PC-3 (cell line): ENCODE measurements at regions not wholly inside any gene's neighbourhood (a gene's known extent, or its start where the extent isn't known, plus 50 kb on each side); places are given as distances from the start of the nearest gene placed in this dataset.

Experiments used
- ATAC-seq: fragments of 200-7000 bp; cut with Tn5 transposase; 2 replicates; pipeline ENCODE4 v1.9.1; 2020; ENCODE audit warnings: mild to moderate bottlenecking, moderate library complexity
- BruUV-seq: library from RNA; stranded (reverse); fragments of 400-500 nt; replicated peaks from 2 replicates; lab custom pipeline; 2021; lab: Mats Ljungman, UMichigan
- CTCF ChIA-PET: fragments of 300-600 bp; sonication (Branson Sonifier 250); formaldehyde crosslinking; loops from one replicate; lab custom pipeline; 2022; ENCODE audit warnings: antibody characterized with exemption; lab: Charles Lee
- POLR2A ChIA-PET: fragments of 300-600 bp; sonication (Branson Sonifier 250); formaldehyde crosslinking; loops from one replicate; lab custom pipeline; 2022; ENCODE audit warnings: antibody characterized with exemption; ENCODE audit not compliant: unreplicated experiment; lab: Charles Lee
- DNase-seq: peaks from one replicate; pipeline ENCODE4 v3.0.0-alpha.2; 2015
- H2AFZ ChIP-seq: fragments of 300-600 bp; sonication (generic); 2 replicates; pipeline ENCODE4 v1.6.0; 2016; ENCODE audit warnings: antibody characterized with exemption, low read length
- H3F3A ChIP-seq: fragments of 300-600 bp; sonication (generic); one replicate; pipeline ENCODE4 v1.6.0; 2017; ENCODE audit warnings: antibody characterized with exemption, low read length, control low read depth, mild to moderate bottlenecking; ENCODE audit not compliant: unreplicated experiment
- H3K27ac ChIP-seq: fragments of 300-600 bp; sonication (generic); 2 replicates; pipeline ENCODE4 v1.5.1; 2016; ENCODE audit warnings: mild to moderate bottlenecking, low read length
- H3K27me3 ChIP-seq: fragments of 300-600 bp; sonication (generic); 2 replicates; pipeline ENCODE4 v1.6.1; 2016; ENCODE audit warnings: low read length, mixed read lengths
- H3K36me3 ChIP-seq: fragments of 300-600 bp; sonication (generic); 2 replicates; pipeline ENCODE4 v1.6.1; 2016; ENCODE audit warnings: low read depth, mixed run types, low read length, mixed read lengths
- H3K4me1 ChIP-seq: fragments of 300-600 bp; sonication (generic); 2 replicates; pipeline ENCODE4 v1.5.1; 2016; ENCODE audit warnings: low read length; ENCODE audit not compliant: insufficient read depth
- H3K4me2 ChIP-seq: fragments of 300-600 bp; sonication (generic); 2 replicates; pipeline ENCODE4 v1.6.0; 2016; ENCODE audit warnings: low read length
- H3K4me3 ChIP-seq: fragments of 300-600 bp; sonication (generic); 2 replicates; pipeline ENCODE4 v1.5.1; 2016; ENCODE audit warnings: mild to moderate bottlenecking, low read length, mixed read lengths
- H3K79me2 ChIP-seq: fragments of 300-600 bp; sonication (generic); 2 replicates; pipeline ENCODE4 v1.6.1; 2017; ENCODE audit warnings: low read length, mixed read lengths
- H3K9ac ChIP-seq: fragments of 300-600 bp; sonication (generic); 2 replicates; pipeline ENCODE4 v1.6.0; 2016; ENCODE audit warnings: mild to moderate bottlenecking, low read length
- H3K9me2 ChIP-seq: fragments of 300-600 bp; sonication (generic); replicated peaks from 2 replicates; pipeline ENCODE4 v1.6.1; 2016; ENCODE audit warnings: mixed run types, low read length, mixed read lengths
- H3K9me3 ChIP-seq: fragments of 300-600 bp; sonication (generic); 2 replicates; pipeline ENCODE4 v1.6.1; 2016; ENCODE audit warnings: low read length, mixed read lengths
- H4K20me1 ChIP-seq: fragments of 300-600 bp; sonication (generic); 2 replicates; pipeline ENCODE4 v1.6.1; 2016; ENCODE audit warnings: low read length, mixed read lengths
- EZH2 ChIP-seq: fragments of 300-600 bp; sonication (generic); IDR thresholded peaks from one replicate; pipeline ENCODE4 v1.6.1; 2017; ENCODE audit warnings: antibody characterized with exemption, mild to moderate bottlenecking, low read length; ENCODE audit not compliant: unreplicated experiment
- EZH2phosphoT487 ChIP-seq: fragments of 300-600 bp; sonication (generic); IDR thresholded peaks from 2 replicates; pipeline ENCODE4 v1.6.1; 2018; ENCODE audit warnings: mild to moderate bottlenecking, antibody characterized with exemption, low read length, borderline replicate concordance
- intact Hi-C: fragments of 100-400 bp; cut with micrococcal nuclease; formaldehyde crosslinking; loops from 2 replicates; pipeline ENCODE4 v1.9.0; 2023
- TF ChIP-seq, protein P1 (sequence below): fragments of 300-600 bp; sonication (generic); conservative IDR thresholded peaks from 2 replicates; pipeline ENCODE4 v1.5.1; 2017; ENCODE audit warnings: antibody characterized with exemption, low read depth, mild to moderate bottlenecking, low read length

- H3K9me3 ChIP-seq: no peaks in the 10 kb centered on the region
- H3K4me1 ChIP-seq: no peaks in the 10 kb centered on the region
- intact Hi-C loops: no loop called here
- H3K27ac ChIP-seq: no peak overlapping the region
- H3K4me3 ChIP-seq: no peak overlapping the region
- H2AFZ ChIP-seq: no peak overlapping the region
- TF ChIP-seq, protein P1, sequence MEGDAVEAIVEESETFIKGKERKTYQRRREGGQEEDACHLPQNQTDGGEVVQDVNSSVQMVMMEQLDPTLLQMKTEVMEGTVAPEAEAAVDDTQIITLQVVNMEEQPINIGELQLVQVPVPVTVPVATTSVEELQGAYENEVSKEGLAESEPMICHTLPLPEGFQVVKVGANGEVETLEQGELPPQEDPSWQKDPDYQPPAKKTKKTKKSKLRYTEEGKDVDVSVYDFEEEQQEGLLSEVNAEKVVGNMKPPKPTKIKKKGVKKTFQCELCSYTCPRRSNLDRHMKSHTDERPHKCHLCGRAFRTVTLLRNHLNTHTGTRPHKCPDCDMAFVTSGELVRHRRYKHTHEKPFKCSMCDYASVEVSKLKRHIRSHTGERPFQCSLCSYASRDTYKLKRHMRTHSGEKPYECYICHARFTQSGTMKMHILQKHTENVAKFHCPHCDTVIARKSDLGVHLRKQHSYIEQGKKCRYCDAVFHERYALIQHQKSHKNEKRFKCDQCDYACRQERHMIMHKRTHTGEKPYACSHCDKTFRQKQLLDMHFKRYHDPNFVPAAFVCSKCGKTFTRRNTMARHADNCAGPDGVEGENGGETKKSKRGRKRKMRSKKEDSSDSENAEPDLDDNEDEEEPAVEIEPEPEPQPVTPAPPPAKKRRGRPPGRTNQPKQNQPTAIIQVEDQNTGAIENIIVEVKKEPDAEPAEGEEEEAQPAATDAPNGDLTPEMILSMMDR: no peak
- TF ChIP-seq EZH2phosphoT487 (no peak), EZH2 (no peak)
- no peaks in the 10 kb centered on the region for H3K79me2 ChIP-seq
- H3K27me3 ChIP-seq: no peaks in the 10 kb centered on the region
- no peaks in the 10 kb centered on the region for H3K36me3 ChIP-seq
- DNase-seq (no peak), ATAC-seq (no peak)
- H3F3A ChIP-seq: no peaks in the 10 kb centered on the region
- H3K9me2 ChIP-seq: no peaks in the 10 kb centered on the region
- no TSS peak for BruUV-seq
- POLR2A ChIA-PET: interaction anchor here (0.7 kb wide), 1 partner anchor 45 kb away, joined by 4 read pairs; no protein-coding TSS in a partner anchor
- H4K20me1 ChIP-seq: no peaks in the 10 kb centered on the region
- H3K4me2 ChIP-seq: no peak overlapping the region
- H3K9ac ChIP-seq: no peak overlapping the region
- CTCF ChIA-PET: no interaction called here
Observed at GRCh38 chr10:65675236-65675635, 1250.6 kb upstream of the LRRTM3 start.

GRCh38 chr10:65684896-65685295 lies 1240.9 kb upstream of the LRRTM3 start:
- no peak for ATAC-seq
- H3K79me2 ChIP-seq: no peaks in the 10 kb centered on the region
- no peak overlapping the region for H3K4me3 ChIP-seq
- no peak overlapping the region for H3K4me2 ChIP-seq
- intact Hi-C loops: loop anchor here (5.0 kb wide), 1 partner anchor 47 kb away; no protein-coding TSS in a partner anchor
- BruUV-seq: no TSS peak
- DNase-seq: no peak
- ChIA-PET POLR2A (no interaction called here), CTCF (no interaction called here)
- H3F3A ChIP-seq: no peaks in the 10 kb centered on the region
- no peak overlapping the region for H3K9ac ChIP-seq
- no peaks in the 10 kb centered on the region for H3K36me3 ChIP-seq
- no peaks in the 10 kb centered on the region for H3K27me3 ChIP-seq
- H3K9me3 ChIP-seq: no peaks in the 10 kb centered on the region
- H2AFZ ChIP-seq: no peak overlapping the region
- TF ChIP-seq EZH2phosphoT487: no peak
- TF ChIP-seq, protein P1: no peak
- TF ChIP-seq EZH2: no peak
- H3K9me2 ChIP-seq: no peaks in the 10 kb centered on the region
- H3K27ac ChIP-seq: no peak overlapping the region
- no peaks in the 10 kb centered on the region for H3K4me1 ChIP-seq
- H4K20me1 ChIP-seq: no peaks in the 10 kb centered on the region

GRCh38 chr10:65701168-65701776 lies 1224.6 kb upstream of the LRRTM3 start:
- Histone ChIP-seq H2AFZ (no peak overlapping the region), H3K9me3 (no peaks in the 10 kb centered on the region), H3K9ac (no peak overlapping the region), H3K79me2 (no peaks in the 10 kb centered on the region), H3K4me2 (no peak overlapping the region), H3F3A (no peaks in the 10 kb centered on the region), H3K27me3 (no peaks in the 10 kb centered on the region), H3K36me3 (no peaks in the 10 kb centered on the region), H3K4me1 (no peaks in the 10 kb centered on the region), H4K20me1 (no peaks in the 10 kb centered on the region), H3K4me3 (no peak overlapping the region), H3K27ac (no peak overlapping the region), H3K9me2 (no peaks in the 10 kb centered on the region)
- TF ChIP-seq, protein P1: no peak
- TF ChIP-seq EZH2 (no peak), EZH2phosphoT487 (no peak)
- POLR2A ChIA-PET: no interaction called here
- CTCF ChIA-PET: no interaction called here
- no TSS peak for BruUV-seq
- DNase-seq (no peak), ATAC-seq (no peak)
- intact Hi-C loops: no loop called here
